ENCODE measurements at regions not wholly inside any gene's neighbourhood (a gene's known extent, or its start where the extent isn't known, plus 50 kb on each side); places are given as distances from the start of the nearest gene placed in this dataset.
"Not testable (repeated sequence)": the region's sequence is repeated elsewhere in the genome, so short reads cannot be mapped to it uniquely, and the experiment has no call there.

DNA sequence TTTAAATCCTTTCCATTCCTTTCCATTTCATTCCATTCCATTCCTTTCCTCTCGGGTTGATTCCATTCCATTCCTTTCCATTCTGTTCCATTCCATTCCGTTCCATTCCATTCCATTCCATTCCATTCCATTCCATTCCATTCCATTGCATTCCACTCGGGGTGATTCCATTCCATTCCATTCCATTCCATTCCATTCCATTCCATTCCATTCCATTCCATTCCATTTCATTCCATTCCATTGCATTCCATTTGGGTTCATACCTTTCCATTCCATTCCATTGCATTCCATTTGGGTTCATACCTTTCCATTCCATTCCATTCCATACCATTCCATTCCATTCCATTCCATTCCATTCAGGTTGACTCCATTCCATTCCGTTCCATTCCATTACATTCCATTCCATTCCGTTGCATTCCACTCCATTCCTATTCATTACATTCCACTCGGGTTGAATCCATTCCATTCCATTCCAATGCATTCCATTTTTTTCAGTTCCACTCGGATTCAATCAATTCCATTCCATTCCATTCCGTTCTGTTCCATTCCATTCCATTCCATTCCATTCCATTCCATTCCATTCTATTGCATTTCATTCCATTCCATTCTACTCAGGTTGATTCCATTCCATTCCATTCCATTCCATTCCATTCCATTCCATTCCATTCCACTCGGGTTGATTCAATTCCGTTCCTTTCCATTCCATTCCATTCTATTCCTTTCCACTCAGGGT lies 164.4 kb downstream of the CWH43 start:
- H3K4me3 ChIP-seq (ENCODE audit: low read depth in 2 of 2, low read length in 1 of 2); H3K36me3 ChIP-seq (replicated peaks in 1 of 2; ENCODE audit: control insufficient read depth in 1 of 2, insufficient read depth in 2 of 2, low read length in 1 of 2); CTCF ChIA-PET; H3K27me3 ChIP-seq (ENCODE audit: insufficient read depth); H3K9me3 ChIP-seq; H3K4me2 ChIP-seq; H2AFZ ChIP-seq (ENCODE audit: low read depth); H3K9me2 ChIP-seq; H4K20me1 ChIP-seq (ENCODE audit: insufficient read depth); H3K4me1 ChIP-seq (ENCODE audit: control insufficient read depth in 1 of 2, insufficient read depth in 2 of 2, low read depth in 1 of 2, low read length in 1 of 2); H3K9ac ChIP-seq; H3K79me2 ChIP-seq (ENCODE audit: insufficient read depth); POLR2A ChIA-PET; H3F3A ChIP-seq (replicated peaks; ENCODE audit: insufficient read depth); DNase-seq; H3K27ac ChIP-seq (ENCODE audit: low read depth in 2 of 2, low read length in 1 of 2): not testable (repeated sequence)
- 1% methylated on average over 10 of the region's 10 CpGs for WGBS (ENCODE audit: low lambda C conversion rate)

DNA sequence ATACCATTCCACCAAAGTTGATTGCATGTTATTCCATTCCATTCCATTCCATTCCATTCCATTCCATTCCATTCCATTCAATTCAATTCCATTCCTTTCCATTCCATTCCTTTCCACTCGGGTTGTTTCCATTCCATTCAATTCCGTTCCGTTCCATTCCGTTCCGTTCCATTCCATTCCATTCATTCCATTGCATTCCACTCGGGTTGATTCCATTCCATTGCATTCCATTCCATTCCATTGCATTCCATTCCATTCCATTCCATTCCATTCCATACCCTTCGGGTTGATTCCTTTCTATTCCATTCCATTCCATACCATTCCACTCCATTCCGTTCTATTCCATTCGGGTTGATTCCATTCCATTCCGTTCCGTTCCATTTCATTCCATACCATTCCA lies 166.9 kb downstream of the CWH43 start:
- DNase-seq; H3K27ac ChIP-seq (ENCODE audit: low read depth in 2 of 2, low read length in 1 of 2); H3K27me3 ChIP-seq (ENCODE audit: insufficient read depth); H3K79me2 ChIP-seq (ENCODE audit: insufficient read depth); H3K4me3 ChIP-seq (ENCODE audit: low read depth in 2 of 2, low read length in 1 of 2); H3K9me3 ChIP-seq; H3K9me2 ChIP-seq; H4K20me1 ChIP-seq (ENCODE audit: insufficient read depth); H3K4me2 ChIP-seq; H3F3A ChIP-seq (replicated peaks; ENCODE audit: insufficient read depth); H3K9ac ChIP-seq; CTCF ChIA-PET; H3K36me3 ChIP-seq (replicated peaks in 1 of 2; ENCODE audit: control insufficient read depth in 1 of 2, insufficient read depth in 2 of 2, low read length in 1 of 2); H2AFZ ChIP-seq (ENCODE audit: low read depth); H3K4me1 ChIP-seq (ENCODE audit: control insufficient read depth in 1 of 2, insufficient read depth in 2 of 2, low read depth in 1 of 2, low read length in 1 of 2); POLR2A ChIA-PET: not testable (repeated sequence)
- WGBS (ENCODE audit: low lambda C conversion rate) = 5% methylated on average over 11 of the region's 11 CpGs

DNA sequence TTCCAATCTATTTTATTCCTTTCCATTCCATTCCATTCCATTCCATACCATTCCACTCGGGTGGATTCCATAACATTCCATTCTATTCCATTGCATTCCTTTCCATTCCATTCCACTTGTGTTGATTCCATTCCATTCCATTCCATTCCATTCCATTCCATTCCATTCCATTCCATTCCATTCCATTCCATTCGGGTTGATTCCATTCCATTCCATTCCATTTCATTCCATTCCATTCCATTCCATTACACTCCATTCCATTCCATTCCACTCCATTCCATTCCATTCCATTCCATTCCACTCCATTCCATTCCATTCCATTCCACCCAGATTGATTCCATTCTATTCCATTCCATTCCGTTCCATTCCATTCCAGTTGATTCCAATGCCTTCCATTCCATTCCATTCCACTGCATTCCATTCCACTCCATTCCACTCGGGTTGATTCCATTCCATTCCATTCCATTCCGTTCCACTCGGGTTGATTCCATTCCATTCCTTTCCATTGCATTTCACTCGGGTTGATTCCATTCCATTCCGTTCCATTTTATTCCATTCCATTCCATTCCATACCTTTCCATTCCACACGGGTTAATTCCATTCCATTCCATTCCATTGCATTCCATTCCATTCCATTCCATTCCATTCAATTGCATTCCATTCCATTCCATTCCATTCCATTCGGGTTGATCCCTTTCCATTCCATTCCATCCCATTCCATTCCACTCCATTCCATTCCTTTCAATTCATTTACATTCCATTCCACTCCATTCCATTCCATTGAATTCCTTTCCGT lies 168.4 kb downstream of the CWH43 start:
- H3K27me3 ChIP-seq (ENCODE audit: insufficient read depth); H3K9me2 ChIP-seq; H2AFZ ChIP-seq (ENCODE audit: low read depth); H3K36me3 ChIP-seq (replicated peaks in 1 of 2; ENCODE audit: control insufficient read depth in 1 of 2, insufficient read depth in 2 of 2, low read length in 1 of 2); H4K20me1 ChIP-seq (ENCODE audit: insufficient read depth); H3K4me1 ChIP-seq (ENCODE audit: control insufficient read depth in 1 of 2, insufficient read depth in 2 of 2, low read depth in 1 of 2, low read length in 1 of 2); H3K79me2 ChIP-seq (ENCODE audit: insufficient read depth); H3K9ac ChIP-seq; H3K9me3 ChIP-seq; H3F3A ChIP-seq (replicated peaks; ENCODE audit: insufficient read depth); H3K4me3 ChIP-seq (ENCODE audit: low read depth in 2 of 2, low read length in 1 of 2); CTCF ChIA-PET; POLR2A ChIA-PET; H3K4me2 ChIP-seq; H3K27ac ChIP-seq (ENCODE audit: low read depth in 2 of 2, low read length in 1 of 2); DNase-seq: not testable (repeated sequence)
- 3% methylated on average over 11 of the region's 11 CpGs for WGBS (ENCODE audit: low lambda C conversion rate)

DNA sequence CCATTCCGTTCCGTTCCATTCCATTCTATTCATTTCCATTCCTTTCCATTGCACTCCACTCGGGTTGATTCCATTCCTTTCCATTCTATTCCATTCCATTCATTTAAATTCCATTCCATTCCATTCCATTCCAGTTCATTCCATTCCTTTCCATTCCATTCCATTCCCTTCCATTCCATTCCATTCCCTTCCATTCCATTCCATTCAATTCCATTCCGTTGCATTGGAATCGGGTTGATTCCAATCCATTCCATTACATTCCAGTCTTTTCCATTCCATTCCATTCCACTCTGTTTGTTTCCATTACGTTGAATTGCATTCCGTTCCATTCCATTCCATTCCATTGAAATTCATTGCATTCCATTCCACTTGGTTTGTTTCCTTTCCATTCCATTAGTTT lies 169.2 kb downstream of the CWH43 start:
- H3K79me2 ChIP-seq (ENCODE audit: insufficient read depth); POLR2A ChIA-PET; H3K27ac ChIP-seq (ENCODE audit: low read depth in 2 of 2, low read length in 1 of 2); H3K36me3 ChIP-seq (replicated peaks in 1 of 2; ENCODE audit: control insufficient read depth in 1 of 2, insufficient read depth in 2 of 2, low read length in 1 of 2); H3K9me3 ChIP-seq; H3K27me3 ChIP-seq (ENCODE audit: insufficient read depth); H3F3A ChIP-seq (replicated peaks; ENCODE audit: insufficient read depth); H3K4me3 ChIP-seq (ENCODE audit: low read depth in 2 of 2, low read length in 1 of 2); H3K9ac ChIP-seq; H2AFZ ChIP-seq (ENCODE audit: low read depth); DNase-seq; CTCF ChIA-PET; H3K9me2 ChIP-seq; H3K4me2 ChIP-seq; H4K20me1 ChIP-seq (ENCODE audit: insufficient read depth); H3K4me1 ChIP-seq (ENCODE audit: control insufficient read depth in 1 of 2, insufficient read depth in 2 of 2, low read depth in 1 of 2, low read length in 1 of 2): not testable (repeated sequence)
- 5% methylated on average over 7 of the region's 7 CpGs for WGBS (ENCODE audit: low lambda C conversion rate)

DNA sequence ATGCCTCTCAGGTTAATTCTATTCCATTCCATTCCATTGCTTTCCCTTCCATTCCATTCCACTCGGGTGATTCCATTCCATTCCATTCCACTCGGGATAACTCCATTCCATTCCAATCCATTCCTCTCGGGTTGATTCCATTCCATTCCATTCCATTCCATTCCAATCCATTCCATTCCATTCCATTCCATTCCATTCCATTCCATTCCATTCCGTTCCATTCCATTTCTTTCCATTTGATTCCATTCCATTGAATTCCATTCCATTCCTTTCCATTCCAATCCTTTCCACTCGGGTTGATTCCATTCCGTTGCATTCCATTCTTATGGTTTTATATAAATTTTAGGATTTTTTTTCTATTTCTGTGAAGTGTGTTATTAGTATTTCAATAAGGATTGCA lies 170.2 kb downstream of the CWH43 start:
- POLR2A ChIA-PET; H4K20me1 ChIP-seq (ENCODE audit: insufficient read depth); H3K27me3 ChIP-seq (ENCODE audit: insufficient read depth); H3K9me2 ChIP-seq; H3K4me3 ChIP-seq (ENCODE audit: low read depth in 2 of 2, low read length in 1 of 2); H3K4me1 ChIP-seq (ENCODE audit: control insufficient read depth in 1 of 2, insufficient read depth in 2 of 2, low read depth in 1 of 2, low read length in 1 of 2); H3K36me3 ChIP-seq (replicated peaks in 1 of 2; ENCODE audit: control insufficient read depth in 1 of 2, insufficient read depth in 2 of 2, low read length in 1 of 2); H3K27ac ChIP-seq (ENCODE audit: low read depth in 2 of 2, low read length in 1 of 2); CTCF ChIA-PET; H3K79me2 ChIP-seq (ENCODE audit: insufficient read depth); H3K4me2 ChIP-seq; H3K9me3 ChIP-seq; DNase-seq; H3F3A ChIP-seq (replicated peaks; ENCODE audit: insufficient read depth); H3K9ac ChIP-seq; H2AFZ ChIP-seq (ENCODE audit: low read depth): not testable (repeated sequence)
- WGBS (ENCODE audit: low lambda C conversion rate) = 1% methylated on average over 6 of the region's 6 CpGs

DNA sequence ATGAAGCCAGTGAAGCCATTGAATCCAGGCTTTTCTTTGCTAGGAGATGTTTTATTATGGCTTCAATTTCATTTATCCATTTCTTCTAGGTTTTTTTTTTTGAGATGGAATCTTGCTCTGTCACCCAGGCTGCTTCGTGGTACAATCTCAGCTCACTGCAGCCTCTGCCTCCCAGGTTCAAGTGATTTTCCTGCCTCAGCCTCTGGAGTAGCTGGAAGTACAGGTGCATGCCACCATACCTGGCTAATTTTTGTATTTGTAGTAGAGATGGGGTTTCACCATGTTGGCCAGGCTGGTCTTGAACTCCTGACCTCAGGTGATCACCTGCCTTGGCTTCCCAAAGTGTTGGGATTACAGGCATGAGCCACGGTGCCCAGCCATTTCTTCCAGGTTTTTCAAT lies 171.6 kb downstream of the CWH43 start:
- WGBS (ENCODE audit: low lambda C conversion rate) = 2% methylated on average over 2 of the region's 2 CpGs
- H3K9me2 ChIP-seq; CTCF ChIA-PET; H3K36me3 ChIP-seq (replicated peaks in 1 of 2; ENCODE audit: control insufficient read depth in 1 of 2, insufficient read depth in 2 of 2, low read length in 1 of 2); POLR2A ChIA-PET; H4K20me1 ChIP-seq (ENCODE audit: insufficient read depth); H3K27me3 ChIP-seq (ENCODE audit: insufficient read depth); H3K4me3 ChIP-seq (ENCODE audit: low read depth in 2 of 2, low read length in 1 of 2); H3K79me2 ChIP-seq (ENCODE audit: insufficient read depth); H3F3A ChIP-seq (replicated peaks; ENCODE audit: insufficient read depth); H3K27ac ChIP-seq (ENCODE audit: low read depth in 2 of 2, low read length in 1 of 2); H2AFZ ChIP-seq (ENCODE audit: low read depth); H3K9me3 ChIP-seq; H3K4me2 ChIP-seq; DNase-seq; H3K4me1 ChIP-seq (ENCODE audit: control insufficient read depth in 1 of 2, insufficient read depth in 2 of 2, low read depth in 1 of 2, low read length in 1 of 2); H3K9ac ChIP-seq: not testable (repeated sequence)

Measured in SK-N-SH (cell line).